HEK293T (cell line): ENCODE measurements at regions not wholly inside any gene's neighbourhood (a gene's known extent, or its start where the extent isn't known, plus 50 kb on each side); places are given as distances from the start of the nearest gene placed in this dataset.

ENCODE experiments used
- HDGF ChIP-seq: fragments of 450-650 bp; IDR thresholded peaks from 2 replicates; pipeline ENCODE4 v1.6.1; 2017; ENCODE audit warnings: antibody characterized with exemption, borderline replicate concordance
- ZNF384 ChIP-seq: fragments of 450-650 bp; IDR thresholded peaks from 2 replicates; pipeline ENCODE4 v1.6.1; 2016

- no peak for TF ChIP-seq ZNF384
- TF ChIP-seq HDGF: no peak
Measured at GRCh38 chr7:69263550-69263949, 334.7 kb upstream of the AUTS2 start.
